ENCODE measurements at regions not wholly inside any gene's neighbourhood (a gene's known extent, or its start where the extent isn't known, plus 50 kb on each side); places are given as distances from the start of the nearest gene placed in this dataset.
A peak's percentile ranks its signal among the peaks of the same experiment; 100 is the strongest.

GRCh38 chrX:79078114-79078513 lies 66.4 kb upstream of the GPR174 start:
- Histone ChIP-seq H3K4me2 (ENCODE audit: insufficient read depth, low read length) (no peak overlapping the region), H3K79me2 (ENCODE audit: insufficient read depth, low read length) (no peaks in the 10 kb centered on the region), H4K20me1 (ENCODE audit: insufficient read depth, low read length) (no peaks in the 10 kb centered on the region), H3K4me1 (ENCODE audit: insufficient read depth, low read length) (no peaks in the 10 kb centered on the region), H2AFZ (ENCODE audit: low read length) (no peak overlapping the region), H3K36me3 (ENCODE audit: insufficient read depth, low read length) (no peaks in the 10 kb centered on the region), H3K27me3 (ENCODE audit: insufficient read depth, low read length) (no peaks in the 10 kb centered on the region), H3K27ac (ENCODE audit: low read depth, low read length) (no peak overlapping the region), H3K9me3 (ENCODE audit: low read depth, low read length) (no peaks in the 10 kb centered on the region), H3K4me3 (ENCODE audit: insufficient read depth, low read length) (no peak overlapping the region)
- no peak for DNase-seq (ENCODE audit: insufficient read length, low spot score, missing footprints)
- TF ChIP-seq, protein P1, sequence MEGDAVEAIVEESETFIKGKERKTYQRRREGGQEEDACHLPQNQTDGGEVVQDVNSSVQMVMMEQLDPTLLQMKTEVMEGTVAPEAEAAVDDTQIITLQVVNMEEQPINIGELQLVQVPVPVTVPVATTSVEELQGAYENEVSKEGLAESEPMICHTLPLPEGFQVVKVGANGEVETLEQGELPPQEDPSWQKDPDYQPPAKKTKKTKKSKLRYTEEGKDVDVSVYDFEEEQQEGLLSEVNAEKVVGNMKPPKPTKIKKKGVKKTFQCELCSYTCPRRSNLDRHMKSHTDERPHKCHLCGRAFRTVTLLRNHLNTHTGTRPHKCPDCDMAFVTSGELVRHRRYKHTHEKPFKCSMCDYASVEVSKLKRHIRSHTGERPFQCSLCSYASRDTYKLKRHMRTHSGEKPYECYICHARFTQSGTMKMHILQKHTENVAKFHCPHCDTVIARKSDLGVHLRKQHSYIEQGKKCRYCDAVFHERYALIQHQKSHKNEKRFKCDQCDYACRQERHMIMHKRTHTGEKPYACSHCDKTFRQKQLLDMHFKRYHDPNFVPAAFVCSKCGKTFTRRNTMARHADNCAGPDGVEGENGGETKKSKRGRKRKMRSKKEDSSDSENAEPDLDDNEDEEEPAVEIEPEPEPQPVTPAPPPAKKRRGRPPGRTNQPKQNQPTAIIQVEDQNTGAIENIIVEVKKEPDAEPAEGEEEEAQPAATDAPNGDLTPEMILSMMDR (IDR thresholded peaks at IDR 0.05; ENCODE audit: extremely low read depth, low read depth, low read length): no peak

DNA sequence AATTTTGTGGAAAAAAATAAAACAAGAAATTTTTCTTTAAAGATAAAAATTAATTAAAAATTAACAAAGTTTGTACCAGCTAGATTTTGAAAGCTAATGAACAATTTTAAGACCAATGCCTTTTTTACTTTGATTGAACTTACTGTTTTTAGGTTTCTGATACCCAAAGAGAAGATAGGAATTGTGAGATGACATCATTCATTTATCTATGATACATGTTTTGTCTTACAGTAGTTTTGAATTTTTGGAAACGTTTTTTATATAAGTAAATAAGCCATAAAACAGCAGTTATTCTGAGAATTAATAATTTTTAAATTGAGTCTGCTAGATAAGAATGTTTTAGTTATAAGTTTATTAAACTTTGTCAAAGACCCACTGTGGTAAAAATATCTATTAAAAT lies 65.0 kb upstream of the GPR174 start:
- TF ChIP-seq, protein P1 (IDR thresholded peaks at IDR 0.05; ENCODE audit: extremely low read depth, low read depth, low read length): no peak
- Histone ChIP-seq H3K9me3 (ENCODE audit: low read depth, low read length) (no peaks in the 10 kb centered on the region), H3K79me2 (ENCODE audit: insufficient read depth, low read length) (no peaks in the 10 kb centered on the region), H3K36me3 (ENCODE audit: insufficient read depth, low read length) (no peaks in the 10 kb centered on the region), H3K27ac (ENCODE audit: low read depth, low read length) (no peak overlapping the region), H2AFZ (ENCODE audit: low read length) (no peak overlapping the region), H3K4me2 (ENCODE audit: insufficient read depth, low read length) (no peak overlapping the region), H4K20me1 (ENCODE audit: insufficient read depth, low read length) (no peaks in the 10 kb centered on the region), H3K4me3 (ENCODE audit: insufficient read depth, low read length) (no peak overlapping the region), H3K27me3 (ENCODE audit: insufficient read depth, low read length) (no peaks in the 10 kb centered on the region), H3K4me1 (ENCODE audit: insufficient read depth, low read length) (no peaks in the 10 kb centered on the region)
- no peak for DNase-seq (ENCODE audit: insufficient read length, low spot score, missing footprints)

GRCh38 chrX:79080141-79080540 lies 64.3 kb upstream of the GPR174 start:
- H3K27ac ChIP-seq (ENCODE audit: low read depth, low read length): no peak overlapping the region
- H3K9me3 ChIP-seq (ENCODE audit: low read depth, low read length): no peaks in the 10 kb centered on the region
- H2AFZ ChIP-seq (ENCODE audit: low read length): no peak overlapping the region
- H3K4me1 ChIP-seq (ENCODE audit: insufficient read depth, low read length): no peaks in the 10 kb centered on the region
- H3K4me2 ChIP-seq (ENCODE audit: insufficient read depth, low read length): no peak overlapping the region
- no peak overlapping the region for H3K4me3 ChIP-seq (ENCODE audit: insufficient read depth, low read length)
- TF ChIP-seq, protein P1 (IDR thresholded peaks at IDR 0.05; ENCODE audit: extremely low read depth, low read depth, low read length): no peak
- H3K79me2 ChIP-seq (ENCODE audit: insufficient read depth, low read length): no peaks in the 10 kb centered on the region
- H3K27me3 ChIP-seq (ENCODE audit: insufficient read depth, low read length): no peaks in the 10 kb centered on the region
- DNase-seq (ENCODE audit: insufficient read length, low spot score, missing footprints): no peak
- H4K20me1 ChIP-seq (ENCODE audit: insufficient read depth, low read length): no peaks in the 10 kb centered on the region
- no peaks in the 10 kb centered on the region for H3K36me3 ChIP-seq (ENCODE audit: insufficient read depth, low read length)

- no peaks in the 10 kb centered on the region for H3K36me3 ChIP-seq (ENCODE audit: insufficient read depth, low read length)
- H3K79me2 ChIP-seq (ENCODE audit: insufficient read depth, low read length): no peaks in the 10 kb centered on the region
- no peak overlapping the region for H3K4me3 ChIP-seq (ENCODE audit: insufficient read depth, low read length)
- H3K9me3 ChIP-seq (ENCODE audit: low read depth, low read length): no peaks in the 10 kb centered on the region
- H3K4me2 ChIP-seq (ENCODE audit: insufficient read depth, low read length): no peak overlapping the region
- no peak overlapping the region for H2AFZ ChIP-seq (ENCODE audit: low read length)
- H4K20me1 ChIP-seq (ENCODE audit: insufficient read depth, low read length): no peaks in the 10 kb centered on the region
- H3K4me1 ChIP-seq (ENCODE audit: insufficient read depth, low read length): no peaks in the 10 kb centered on the region
- H3K27ac ChIP-seq (ENCODE audit: low read depth, low read length): no peak overlapping the region
- DNase-seq (ENCODE audit: insufficient read length, low spot score, missing footprints): no peak
- TF ChIP-seq, protein P1 (IDR thresholded peaks at IDR 0.05; ENCODE audit: extremely low read depth, low read depth, low read length): peak; percentile 62
- no peaks in the 10 kb centered on the region for H3K27me3 ChIP-seq (ENCODE audit: insufficient read depth, low read length)
Observed at GRCh38 chrX:79081895-79082512, 62.5 kb upstream of the GPR174 start.

Data from osteoblast (primary cell).